Neuronal stem cell (in vitro differentiated cells): ENCODE measurements at regions not wholly inside any gene's neighbourhood (a gene's known extent, or its start where the extent isn't known, plus 50 kb on each side); places are given as distances from the start of the nearest gene placed in this dataset.
A peak's percentile ranks its signal among the peaks of the same experiment; 100 is the strongest.

Experiments used
- DNase-seq: peaks from one replicate; pipeline ENCODE4 v3.0.0-alpha.2; 2013; ENCODE audit warnings: low spot score
- H2AFZ ChIP-seq: one replicate; pipeline ENCODE4 v1.6.1; 2013; ENCODE audit warnings: mild to moderate bottlenecking, low read length, inconsistent platforms
- H2AK5ac ChIP-seq: 2 replicates; pipeline ENCODE4 v1.6.1; 2013; ENCODE audit warnings: low read depth, mild to moderate bottlenecking, inconsistent platforms, low read length, moderate library complexity, mixed read lengths
- H2BK120ac ChIP-seq: 2 replicates; pipeline ENCODE4 v1.6.1; 2013; ENCODE audit warnings: low read depth, mild to moderate bottlenecking, inconsistent platforms, low read length, moderate library complexity, mixed read lengths
- H2BK12ac ChIP-seq: one replicate; pipeline ENCODE4 v1.6.1; 2013; ENCODE audit warnings: low read length, inconsistent platforms
- H2BK15ac ChIP-seq: 2 replicates; pipeline ENCODE4 v1.6.1; 2013; ENCODE audit warnings: mild to moderate bottlenecking, low read length, inconsistent platforms, mixed read lengths
- H2BK5ac ChIP-seq: one replicate; pipeline ENCODE4 v1.6.1; 2013; ENCODE audit warnings: inconsistent platforms, mild to moderate bottlenecking, low read length, moderate library complexity
- H3K14ac ChIP-seq: one replicate; pipeline ENCODE4 v1.6.1; 2013; ENCODE audit warnings: low read length, inconsistent platforms
- H3K18ac ChIP-seq: 2 replicates; pipeline ENCODE4 v1.6.1; 2013; ENCODE audit warnings: low read length, inconsistent platforms
- H3K23ac ChIP-seq: 2 replicates; pipeline ENCODE4 v1.6.1; 2013; ENCODE audit warnings: low read depth, mild to moderate bottlenecking, mixed read lengths, low read length, inconsistent platforms; ENCODE audit not compliant: poor library complexity
- H3K27ac ChIP-seq: replicated peaks from 3 replicates; pipeline ENCODE4 v1.5.1; 2013; ENCODE audit warnings: low read length, inconsistent platforms
- H3K27me3 ChIP-seq, 3 experiments: 2 replicates each; pipeline ENCODE4 v1.6.1; 2013; ENCODE audit warnings: low read length in 3 of 3, mild to moderate bottlenecking in 2 of 3, inconsistent platforms in 1 of 3, low read depth in 1 of 3, mixed read lengths in 1 of 3, moderate library complexity in 1 of 3; ENCODE audit not compliant: control insufficient read depth in 3 of 3, insufficient read depth in 3 of 3
- H3K36me3 ChIP-seq, 2 donors: replicated peaks in 1 of 2; 2 replicates each; pipeline ENCODE4 v1.6.1; 2013; ENCODE audit warnings: low read length in 2 of 2; ENCODE audit not compliant: control insufficient read depth in 2 of 2, insufficient read depth in 2 of 2
- H3K4ac ChIP-seq: 2 replicates; pipeline ENCODE4 v1.6.1; 2013; ENCODE audit warnings: inconsistent platforms, mild to moderate bottlenecking, low read length, moderate library complexity
- H3K4me1 ChIP-seq, 2 donors: 1 replicate in 1 of 2; 2 replicates in 1 of 2; pipeline ENCODE4 v1.6.1; 2013; ENCODE audit warnings: low read length in 2 of 2, low read depth in 1 of 2; ENCODE audit not compliant: control insufficient read depth in 2 of 2, insufficient read depth in 1 of 2
- H3K4me2 ChIP-seq: one replicate; pipeline ENCODE4 v1.6.1; 2013; ENCODE audit warnings: mild to moderate bottlenecking, low read length, inconsistent platforms; ENCODE audit not compliant: insufficient read depth, poor library complexity, severe bottlenecking
- H3K4me3 ChIP-seq, 2 donors: 2 replicates each; pipeline ENCODE4 v1.5.1; 2013; ENCODE audit warnings: low read length in 2 of 2, mild to moderate bottlenecking in 2 of 2, inconsistent platforms in 1 of 2, moderate library complexity in 1 of 2
- H3K79me1 ChIP-seq: one replicate; pipeline ENCODE4 v1.6.1; 2013; ENCODE audit warnings: low read depth, mild to moderate bottlenecking, inconsistent platforms, low read length, moderate library complexity
- H3K9ac ChIP-seq: one replicate; pipeline ENCODE4 v1.6.1; 2013; ENCODE audit warnings: mild to moderate bottlenecking, low read depth, low read length, inconsistent platforms; ENCODE audit not compliant: poor library complexity
- H3K9me3 ChIP-seq, 2 donors: replicated peaks in 1 of 2; 2 replicates each; pipeline versions ENCODE3 to v1.6.1; 2013; ENCODE audit warnings: low read length in 2 of 2, mild to moderate bottlenecking in 2 of 2, inconsistent platforms in 1 of 2, low read depth in 1 of 2, mixed read lengths in 1 of 2, moderate library complexity in 1 of 2; ENCODE audit not compliant: control insufficient read depth in 2 of 2, insufficient read depth in 1 of 2
- H4K8ac ChIP-seq: one replicate; pipeline ENCODE4 v1.6.1; 2013; ENCODE audit warnings: low read depth, mild to moderate bottlenecking, inconsistent platforms, low read length, moderate library complexity
- H4K91ac ChIP-seq: one replicate; pipeline ENCODE4 v1.6.1; 2013; ENCODE audit warnings: low read length, low read depth, mild to moderate bottlenecking, inconsistent platforms; ENCODE audit not compliant: poor library complexity
- WGBS, 2 donors: extraction: QIAGEN DNeasy Blood & Tissue Kit; methylation state at CpG; one replicate each; pipeline ENCODE4 v1.1.7; 2013; ENCODE audit warnings: missing lambda C conversion rate in 2 of 2, mixed read lengths in 1 of 2; ENCODE audit not compliant: insufficient read length in 2 of 2, insufficient replicate concordance in 1 of 2; ENCODE audit errors: extremely low coverage in 2 of 2; 5-methylcytosine and 5-hydroxymethylcytosine counted together

- WGBS, 2 donors: no CpG with 5 or more reads among the region's 10 CpGs
- no peaks in the 10 kb centered on the region for H3K9me3 ChIP-seq
Measured at GRCh38 chr5:38101897-38102296, 156.5 kb upstream of the EGFLAM start.

DNA sequence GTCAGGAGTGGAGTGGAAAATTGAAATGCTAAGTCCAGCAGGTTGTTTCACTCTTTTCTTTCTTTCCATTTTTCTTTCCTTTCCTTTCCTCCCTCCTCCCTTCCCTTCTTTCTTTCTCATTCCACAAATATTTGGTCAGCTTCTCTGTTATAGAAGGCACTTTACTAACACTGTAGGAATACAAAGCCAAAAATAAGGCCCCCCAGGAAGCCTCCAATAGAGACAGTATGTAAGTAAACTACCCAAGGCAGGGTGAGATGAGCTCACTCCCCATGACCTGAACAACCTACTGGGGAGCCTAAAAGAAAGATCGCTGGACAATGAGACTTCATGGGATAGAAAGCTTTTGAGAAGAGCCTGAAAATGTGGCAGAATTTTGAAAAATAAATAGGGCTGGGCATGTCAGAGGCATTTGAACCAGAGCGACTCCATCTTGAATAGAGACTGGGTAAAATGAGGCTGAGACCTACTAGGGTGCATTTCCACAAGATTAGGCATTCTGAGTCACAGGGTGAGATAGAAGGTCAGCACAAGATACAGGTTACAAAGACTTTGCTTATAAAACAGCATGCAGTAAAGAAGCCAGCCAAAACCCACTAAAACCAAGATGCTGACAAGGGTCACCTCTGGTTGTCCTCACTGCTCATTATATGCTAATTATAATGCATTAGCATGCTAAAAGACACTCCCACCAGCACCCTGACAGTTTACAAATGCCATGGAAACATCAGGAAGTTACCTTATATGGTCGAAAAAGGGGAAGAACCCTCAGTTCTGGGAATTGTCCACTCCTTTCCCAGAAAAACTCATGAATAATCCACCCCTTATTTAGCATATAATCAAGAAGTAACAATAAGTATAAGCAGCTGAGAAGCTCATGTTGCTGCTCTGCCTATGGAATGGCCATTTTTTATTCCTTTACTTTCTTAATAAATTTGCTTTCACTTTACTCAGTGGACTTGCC, 158.9 kb upstream of the EGFLAM start:
- Histone ChIP-seq H3K79me1 (no peaks in the 10 kb centered on the region), H3K14ac (no peak overlapping the region), H3K23ac (no peak overlapping the region), H2BK12ac (no peak overlapping the region), H2AK5ac (no peak overlapping the region), H3K27ac (no peak overlapping the region), H3K18ac (no peak overlapping the region), H4K91ac (no peak overlapping the region), H3K4me1 (peaks cover 2 to 5% of the 10 kb centered on the region in 2 donors), H2BK15ac (no peak overlapping the region), H3K4me3 (no peak overlapping the region), H4K8ac (no peak overlapping the region), H2AFZ (peak overlapping the region; percentile 47), H3K27me3 (no peaks in the 10 kb centered on the region), H3K9me3 (peaks cover 0 to 2% of the 10 kb centered on the region in 2 donors), H2BK5ac (no peak overlapping the region), H3K4me2 (no peak overlapping the region), H3K9ac (no peak overlapping the region), H3K4ac (no peak overlapping the region), H3K36me3 (no peaks in the 10 kb centered on the region), H2BK120ac (no peak overlapping the region)
- no CpG with 5 or more reads among the region's 3 CpGs for WGBS, 2 donors
- no peak for DNase-seq

More at GRCh38 chr5:38101897-38102296, 156.5 kb upstream of the EGFLAM start:
- Histone ChIP-seq H2AFZ (no peak overlapping the region), H3K4ac (no peak overlapping the region), H3K36me3 (no peaks in the 10 kb centered on the region), H3K79me1 (no peaks in the 10 kb centered on the region), H3K27ac (no peak overlapping the region), H2BK120ac (no peak overlapping the region), H3K4me1 (peaks cover 5 to 6% of the 10 kb centered on the region in 2 donors), H3K18ac (no peak overlapping the region), H3K9ac (no peak overlapping the region), H2BK5ac (no peak overlapping the region), H2BK12ac (no peak overlapping the region), H2BK15ac (no peak overlapping the region), H2AK5ac (no peak overlapping the region), H3K23ac (no peak overlapping the region), H3K14ac (no peak overlapping the region), H4K91ac (no peak overlapping the region), H3K4me3 (no peak overlapping the region), H4K8ac (no peak overlapping the region), H3K4me2 (no peak overlapping the region), H3K27me3 (no peaks in the 10 kb centered on the region)
- DNase-seq: no peak

GRCh38 chr5:38094889-38095288, 163.5 kb upstream of the EGFLAM start:
- no peak overlapping the region for H2BK12ac ChIP-seq
- H4K91ac ChIP-seq: no peak overlapping the region
- H2AFZ ChIP-seq: no peak overlapping the region
- no peak overlapping the region for H2BK5ac ChIP-seq
- no peak overlapping the region for H3K18ac ChIP-seq
- no peak overlapping the region for H2BK120ac ChIP-seq
- DNase-seq: no peak
- no peak overlapping the region for H2BK15ac ChIP-seq
- no peak overlapping the region for H3K14ac ChIP-seq
- H3K23ac ChIP-seq: no peak overlapping the region
- no peaks in the 10 kb centered on the region for H3K36me3 ChIP-seq
- WGBS, 2 donors: no CpG with 5 or more reads among the region's 3 CpGs
- H4K8ac ChIP-seq: no peak overlapping the region
- H3K79me1 ChIP-seq: no peaks in the 10 kb centered on the region
- H3K4ac ChIP-seq: no peak overlapping the region
- no peak overlapping the region for H3K27ac ChIP-seq
- H3K4me2 ChIP-seq: no peak overlapping the region
- H3K4me1 ChIP-seq: peaks cover 0 to 5% of the 10 kb centered on the region in 2 donors
- H2AK5ac ChIP-seq: no peak overlapping the region
- peaks cover 0 to 2% of the 10 kb centered on the region in 2 donors for H3K9me3 ChIP-seq
- H3K27me3 ChIP-seq: no peaks in the 10 kb centered on the region
- no peak overlapping the region for H3K4me3 ChIP-seq
- no peak overlapping the region for H3K9ac ChIP-seq

GRCh38 chr5:38093855-38094254, 164.5 kb upstream of the EGFLAM start:
- no peak for DNase-seq
- H4K91ac ChIP-seq: no peak overlapping the region
- WGBS, 2 donors: no CpG with 5 or more reads among the region's 4 CpGs

More at GRCh38 chr5:38093855-38094254, 164.5 kb upstream of the EGFLAM start:
- no peak overlapping the region for H3K4me2 ChIP-seq
- no peak overlapping the region for H2BK12ac ChIP-seq
- no peak overlapping the region for H3K4me3 ChIP-seq
- H3K27ac ChIP-seq: no peak overlapping the region
- H2BK15ac ChIP-seq: no peak overlapping the region
- no peak overlapping the region for H2AK5ac ChIP-seq
- no peaks in the 10 kb centered on the region for H3K36me3 ChIP-seq
- no peak overlapping the region for H2AFZ ChIP-seq
- H2BK5ac ChIP-seq: no peak overlapping the region
- peaks cover 0 to 5% of the 10 kb centered on the region in 2 donors for H3K4me1 ChIP-seq
- no peak overlapping the region for H3K18ac ChIP-seq
- H2BK120ac ChIP-seq: no peak overlapping the region
- H3K27me3 ChIP-seq: no peaks in the 10 kb centered on the region
- H3K14ac ChIP-seq: no peak overlapping the region
- H3K9ac ChIP-seq: no peak overlapping the region
- H3K9me3 ChIP-seq: peaks cover 0 to 2% of the 10 kb centered on the region in 2 donors
- no peak overlapping the region for H3K23ac ChIP-seq
- H3K79me1 ChIP-seq: no peaks in the 10 kb centered on the region
- no peak overlapping the region for H3K4ac ChIP-seq
- H4K8ac ChIP-seq: no peak overlapping the region
